GM12878 (cell line): ENCODE measurements at regions not wholly inside any gene's neighbourhood (a gene's known extent, or its start where the extent isn't known, plus 50 kb on each side); places are given as distances from the start of the nearest gene placed in this dataset.

ENCODE experiments used
- BMI1 ChIP-seq: fragments of 450-650 bp; IDR thresholded peaks from 2 replicates; pipeline ENCODE4 v1.6.1; 2016; ENCODE audit warnings: mild to moderate bottlenecking, moderate library complexity, borderline replicate concordance
- CBX5 ChIP-seq: sonication (generic); IDR thresholded peaks from 2 replicates; pipeline ENCODE4 v1.6.1; 2016; ENCODE audit warnings: low read depth, moderate library complexity, mild to moderate bottlenecking, inconsistent platforms
- CHD2 ChIP-seq: IDR thresholded peaks from 2 replicates; pipeline ENCODE4 v1.6.1; 2011; ENCODE audit warnings: low read depth, low read length, improper control_type of control experiment, borderline replicate concordance
- CREB1 ChIP-seq: IDR thresholded peaks from 2 replicates; pipeline ENCODE4 v1.6.1; 2012; ENCODE audit warnings: low read depth, mild to moderate bottlenecking, inconsistent platforms
- DPF2 ChIP-seq: fragments of 450-650 bp; IDR thresholded peaks from 2 replicates; pipeline ENCODE4 v1.6.1; 2017; ENCODE audit warnings: mild to moderate bottlenecking
- HDAC2 ChIP-seq: fragments of 200-600 bp; sonication (generic); IDR thresholded peaks from 2 replicates; pipeline ENCODE4 v1.6.1; 2017
- HDAC6 ChIP-seq: fragments of 200-600 bp; sonication (generic); IDR thresholded peaks from one replicate; pipeline ENCODE4 v1.8.0; 2017; ENCODE audit warnings: antibody characterized with exemption; ENCODE audit not compliant: unreplicated experiment
- KAT2A ChIP-seq: conservative IDR thresholded peaks from 2 replicates; pipeline ENCODE4 v1.6.1; 2011; ENCODE audit warnings: low read depth, low read length; ENCODE audit not compliant: control insufficient read depth
- NFYB ChIP-seq: IDR thresholded peaks from 2 replicates; pipeline ENCODE4 v1.6.1; 2011; ENCODE audit warnings: low read depth, mild to moderate bottlenecking, low read length, improper control_type of control experiment, moderate library complexity; ENCODE audit not compliant: insufficient read depth
- NR2C1 ChIP-seq: fragments of 450-650 bp; IDR thresholded peaks from 2 replicates; pipeline ENCODE4 v1.6.1; 2017; ENCODE audit warnings: antibody characterized with exemption, mild to moderate bottlenecking, moderate library complexity
- PAX5 ChIP-seq: IDR thresholded peaks from 2 replicates; pipeline ENCODE4 v1.6.1; 2011; ENCODE audit warnings: low read depth, low read length, borderline replicate concordance
- POLR2AphosphoS2 ChIP-seq: IDR thresholded peaks from 2 replicates; pipeline ENCODE4 v1.6.1; 2011; ENCODE audit warnings: low read depth, mild to moderate bottlenecking, low read length, improper control_type of control experiment, moderate library complexity
- RELA ChIP-seq: fragments of 450-650 bp; IDR thresholded peaks from 2 replicates; pipeline ENCODE4 v1.8.0; 2014; ENCODE audit warnings: borderline replicate concordance; ENCODE audit not compliant: partially characterized antibody
- RUNX3 ChIP-seq: IDR thresholded peaks from 2 replicates; pipeline ENCODE4 v1.6.1; 2012; ENCODE audit warnings: low read length, inconsistent platforms
- SP1 ChIP-seq: IDR thresholded peaks from one replicate; pipeline ENCODE4 v1.6.1; 2011; ENCODE audit warnings: low read depth, low read length
- SUZ12 ChIP-seq: fragments of 200-600 bp; sonication (generic); IDR thresholded peaks from one replicate; pipeline ENCODE4 v1.6.1; 2018; ENCODE audit warnings: antibody characterized with exemption, mild to moderate bottlenecking; ENCODE audit not compliant: unreplicated experiment
- TCF3 ChIP-seq: IDR thresholded peaks from 2 replicates; pipeline ENCODE4 v1.6.1; 2012; ENCODE audit warnings: low read depth, mild to moderate bottlenecking, low read length, borderline replicate concordance; ENCODE audit not compliant: insufficient read depth
- YY1 ChIP-seq: IDR thresholded peaks from 2 replicates; pipeline ENCODE4 v1.6.1; 2011; ENCODE audit warnings: low read depth, mild to moderate bottlenecking, low read length
- ZZZ3 ChIP-seq: IDR thresholded peaks from 2 replicates; pipeline ENCODE4 v1.6.1; 2011; ENCODE audit warnings: low read depth; ENCODE audit not compliant: control insufficient read depth, insufficient read length
- TF ChIP-seq, protein P1 (sequence below): fragments of 450-650 bp; formaldehyde crosslinking; IDR thresholded peaks from 2 replicates; pipeline ENCODE4 v1.4.0; 2020; ENCODE audit warnings: mild to moderate bottlenecking, moderate library complexity
- TF ChIP-seq, protein P2 (sequence below): fragments of 450-650 bp; IDR thresholded peaks from 2 replicates; pipeline ENCODE4 v1.6.1; 2016; ENCODE audit warnings: mild to moderate bottlenecking, moderate library complexity, borderline replicate concordance
- TF ChIP-seq, protein P3 (sequence below): fragments of 450-650 bp; IDR thresholded peaks from 2 replicates; pipeline ENCODE4 v1.6.1; 2018; ENCODE audit warnings: mild to moderate bottlenecking, low read depth, moderate library complexity; ENCODE audit not compliant: partially characterized antibody

DNA sequence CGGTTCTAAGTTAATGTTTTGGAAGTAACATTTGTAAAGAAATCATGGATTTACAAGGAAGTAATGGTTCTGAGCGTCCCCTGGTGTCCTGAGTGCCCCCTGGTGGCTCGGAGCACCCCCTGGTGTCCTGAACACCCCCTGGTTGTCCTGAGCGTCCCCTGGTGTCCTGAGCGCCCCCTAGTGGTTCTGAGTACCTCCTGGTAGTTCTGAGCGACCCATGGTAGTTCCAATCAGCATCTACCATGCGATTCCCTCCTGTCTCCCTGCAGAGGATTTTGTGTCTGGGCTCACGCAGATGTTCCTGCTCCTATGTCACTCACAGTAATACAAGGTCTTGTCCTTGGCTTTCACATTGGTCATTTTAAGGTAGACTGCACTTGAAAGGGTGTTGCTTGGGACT, 1352.9 kb downstream of the TMEM121 start (continued):
- TF ChIP-seq TCF3 (no peak), HDAC6 (no peak), PAX5 (no peak), DPF2 (0 out of 2 replicates have a peak, but pooled peaks have one; percentile 43), RUNX3 (no peak), YY1 (peak; percentile 68), SP1 (no peak), HDAC2 (no peak), CHD2 (no peak), NR2C1 (no peak), POLR2AphosphoS2 (no peak), BMI1 (no peak), NFYB (no peak), KAT2A (no peak), SUZ12 (no peak), CREB1 (peak; percentile 62; the same call in 1 of the 2 replicates), ZZZ3 (no peak), CBX5 (no peak), RELA (no peak)
- TF ChIP-seq, protein P1, sequence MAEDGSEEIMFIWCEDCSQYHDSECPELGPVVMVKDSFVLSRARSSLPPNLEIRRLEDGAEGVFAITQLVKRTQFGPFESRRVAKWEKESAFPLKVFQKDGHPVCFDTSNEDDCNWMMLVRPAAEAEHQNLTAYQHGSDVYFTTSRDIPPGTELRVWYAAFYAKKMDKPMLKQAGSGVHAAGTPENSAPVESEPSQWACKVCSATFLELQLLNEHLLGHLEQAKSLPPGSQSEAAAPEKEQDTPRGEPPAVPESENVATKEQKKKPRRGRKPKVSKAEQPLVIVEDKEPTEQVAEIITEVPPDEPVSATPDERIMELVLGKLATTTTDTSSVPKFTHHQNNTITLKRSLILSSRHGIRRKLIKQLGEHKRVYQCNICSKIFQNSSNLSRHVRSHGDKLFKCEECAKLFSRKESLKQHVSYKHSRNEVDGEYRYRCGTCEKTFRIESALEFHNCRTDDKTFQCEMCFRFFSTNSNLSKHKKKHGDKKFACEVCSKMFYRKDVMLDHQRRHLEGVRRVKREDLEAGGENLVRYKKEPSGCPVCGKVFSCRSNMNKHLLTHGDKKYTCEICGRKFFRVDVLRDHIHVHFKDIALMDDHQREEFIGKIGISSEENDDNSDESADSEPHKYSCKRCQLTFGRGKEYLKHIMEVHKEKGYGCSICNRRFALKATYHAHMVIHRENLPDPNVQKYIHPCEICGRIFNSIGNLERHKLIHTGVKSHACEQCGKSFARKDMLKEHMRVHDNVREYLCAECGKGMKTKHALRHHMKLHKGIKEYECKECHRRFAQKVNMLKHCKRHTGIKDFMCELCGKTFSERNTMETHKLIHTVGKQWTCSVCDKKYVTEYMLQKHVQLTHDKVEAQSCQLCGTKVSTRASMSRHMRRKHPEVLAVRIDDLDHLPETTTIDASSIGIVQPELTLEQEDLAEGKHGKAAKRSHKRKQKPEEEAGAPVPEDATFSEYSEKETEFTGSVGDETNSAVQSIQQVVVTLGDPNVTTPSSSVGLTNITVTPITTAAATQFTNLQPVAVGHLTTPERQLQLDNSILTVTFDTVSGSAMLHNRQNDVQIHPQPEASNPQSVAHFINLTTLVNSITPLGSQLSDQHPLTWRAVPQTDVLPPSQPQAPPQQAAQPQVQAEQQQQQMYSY (CRISPR knock-in tag) = no peak
- TF ChIP-seq, protein P2, sequence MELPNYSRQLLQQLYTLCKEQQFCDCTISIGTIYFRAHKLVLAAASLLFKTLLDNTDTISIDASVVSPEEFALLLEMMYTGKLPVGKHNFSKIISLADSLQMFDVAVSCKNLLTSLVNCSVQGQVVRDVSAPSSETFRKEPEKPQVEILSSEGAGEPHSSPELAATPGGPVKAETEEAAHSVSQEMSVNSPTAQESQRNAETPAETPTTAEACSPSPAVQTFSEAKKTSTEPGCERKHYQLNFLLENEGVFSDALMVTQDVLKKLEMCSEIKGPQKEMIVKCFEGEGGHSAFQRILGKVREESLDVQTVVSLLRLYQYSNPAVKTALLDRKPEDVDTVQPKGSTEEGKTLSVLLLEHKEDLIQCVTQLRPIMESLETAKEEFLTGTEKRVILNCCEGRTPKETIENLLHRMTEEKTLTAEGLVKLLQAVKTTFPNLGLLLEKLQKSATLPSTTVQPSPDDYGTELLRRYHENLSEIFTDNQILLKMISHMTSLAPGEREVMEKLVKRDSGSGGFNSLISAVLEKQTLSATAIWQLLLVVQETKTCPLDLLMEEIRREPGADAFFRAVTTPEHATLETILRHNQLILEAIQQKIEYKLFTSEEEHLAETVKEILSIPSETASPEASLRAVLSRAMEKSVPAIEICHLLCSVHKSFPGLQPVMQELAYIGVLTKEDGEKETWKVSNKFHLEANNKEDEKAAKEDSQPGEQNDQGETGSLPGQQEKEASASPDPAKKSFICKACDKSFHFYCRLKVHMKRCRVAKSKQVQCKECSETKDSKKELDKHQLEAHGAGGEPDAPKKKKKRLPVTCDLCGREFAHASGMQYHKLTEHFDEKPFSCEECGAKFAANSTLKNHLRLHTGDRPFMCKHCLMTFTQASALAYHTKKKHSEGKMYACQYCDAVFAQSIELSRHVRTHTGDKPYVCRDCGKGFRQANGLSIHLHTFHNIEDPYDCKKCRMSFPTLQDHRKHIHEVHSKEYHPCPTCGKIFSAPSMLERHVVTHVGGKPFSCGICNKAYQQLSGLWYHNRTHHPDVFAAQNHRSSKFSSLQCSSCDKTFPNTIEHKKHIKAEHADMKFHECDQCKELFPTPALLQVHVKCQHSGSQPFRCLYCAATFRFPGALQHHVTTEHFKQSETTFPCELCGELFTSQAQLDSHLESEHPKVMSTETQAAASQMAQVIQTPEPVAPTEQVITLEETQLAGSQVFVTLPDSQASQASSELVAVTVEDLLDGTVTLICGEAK = no peak
- TF ChIP-seq, protein P3, sequence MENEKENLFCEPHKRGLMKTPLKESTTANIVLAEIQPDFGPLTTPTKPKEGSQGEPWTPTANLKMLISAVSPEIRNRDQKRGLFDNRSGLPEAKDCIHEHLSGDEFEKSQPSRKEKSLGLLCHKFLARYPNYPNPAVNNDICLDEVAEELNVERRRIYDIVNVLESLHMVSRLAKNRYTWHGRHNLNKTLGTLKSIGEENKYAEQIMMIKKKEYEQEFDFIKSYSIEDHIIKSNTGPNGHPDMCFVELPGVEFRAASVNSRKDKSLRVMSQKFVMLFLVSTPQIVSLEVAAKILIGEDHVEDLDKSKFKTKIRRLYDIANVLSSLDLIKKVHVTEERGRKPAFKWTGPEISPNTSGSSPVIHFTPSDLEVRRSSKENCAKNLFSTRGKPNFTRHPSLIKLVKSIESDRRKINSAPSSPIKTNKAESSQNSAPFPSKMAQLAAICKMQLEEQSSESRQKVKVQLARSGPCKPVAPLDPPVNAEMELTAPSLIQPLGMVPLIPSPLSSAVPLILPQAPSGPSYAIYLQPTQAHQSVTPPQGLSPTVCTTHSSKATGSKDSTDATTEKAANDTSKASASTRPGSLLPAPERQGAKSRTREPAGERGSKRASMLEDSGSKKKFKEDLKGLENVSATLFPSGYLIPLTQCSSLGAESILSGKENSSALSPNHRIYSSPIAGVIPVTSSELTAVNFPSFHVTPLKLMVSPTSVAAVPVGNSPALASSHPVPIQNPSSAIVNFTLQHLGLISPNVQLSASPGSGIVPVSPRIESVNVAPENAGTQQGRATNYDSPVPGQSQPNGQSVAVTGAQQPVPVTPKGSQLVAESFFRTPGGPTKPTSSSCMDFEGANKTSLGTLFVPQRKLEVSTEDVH = no peak
